Hematopoietic multipotent progenitor cell treated with erythropoietin and hydrocortisone succinate and interleukin-3 and kit ligand, for 4 days (in vitro differentiated cells): ENCODE measurements at regions not wholly inside any gene's neighbourhood (a gene's known extent, or its start where the extent isn't known, plus 50 kb on each side); places are given as distances from the start of the nearest gene placed in this dataset.

Source experiments
- DNase-seq: peaks from one replicate; pipeline ENCODE4 v3.0.0-alpha.2; 2015

GRCh38 chr1:4046836-4047461 lies 146.9 kb upstream of the C1orf174 start:
- DNase-seq, result no peak

GRCh38 chr1:4047666-4048065 lies 147.6 kb upstream of the C1orf174 start:
- DNase-seq, result no peak

- no peak for DNase-seq
Measured at GRCh38 chr1:4048076-4048475, 148.0 kb upstream of the C1orf174 start.

- DNase-seq, result no peak
Measured at GRCh38 chr1:4048921-4049320, 148.8 kb upstream of the C1orf174 start.

DNA sequence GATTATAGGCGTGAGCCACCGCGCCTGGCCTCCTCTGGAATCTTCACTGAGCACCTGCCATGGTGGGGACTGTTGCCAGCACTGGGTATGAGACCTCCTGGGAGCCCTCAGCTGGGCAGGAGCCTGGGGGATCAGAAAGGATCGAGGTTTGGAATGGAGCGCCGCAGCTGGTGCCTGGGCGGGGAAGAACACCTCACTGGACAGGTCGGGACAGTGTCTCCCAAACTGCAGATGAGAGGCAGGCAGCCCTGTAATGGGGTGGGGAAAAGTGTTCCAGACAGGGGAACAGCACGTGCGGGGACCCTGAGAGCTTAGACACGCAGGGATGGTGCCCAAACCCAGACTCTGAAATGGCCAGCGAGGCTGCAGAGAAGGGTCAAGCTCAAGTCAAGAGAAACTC lies 150.9 kb upstream of the C1orf174 start:
- no peak for DNase-seq

DNA sequence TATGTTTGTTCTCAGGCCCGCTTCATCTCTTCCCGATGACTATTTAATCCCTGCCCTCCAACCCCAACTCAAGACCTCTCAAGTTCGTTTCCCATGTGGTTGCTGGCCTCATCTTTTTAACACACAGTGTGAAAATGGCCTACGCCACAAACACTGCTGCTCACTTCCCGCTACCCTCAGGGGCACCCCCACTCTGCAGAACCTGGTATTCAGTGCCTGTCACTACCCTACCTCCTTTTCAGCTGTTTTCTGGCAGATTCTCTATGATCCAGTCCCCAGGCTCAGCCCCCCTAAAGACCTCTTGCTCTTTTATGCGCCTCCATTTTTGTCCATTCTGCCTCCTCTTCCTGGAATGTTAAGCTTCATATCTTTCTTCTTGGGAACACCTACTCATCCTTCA lies 152.6 kb upstream of the C1orf174 start:
- no peak for DNase-seq

- DNase-seq, result no peak
Measured at GRCh38 chr1:4053160-4053748, 153.2 kb upstream of the C1orf174 start.

DNA sequence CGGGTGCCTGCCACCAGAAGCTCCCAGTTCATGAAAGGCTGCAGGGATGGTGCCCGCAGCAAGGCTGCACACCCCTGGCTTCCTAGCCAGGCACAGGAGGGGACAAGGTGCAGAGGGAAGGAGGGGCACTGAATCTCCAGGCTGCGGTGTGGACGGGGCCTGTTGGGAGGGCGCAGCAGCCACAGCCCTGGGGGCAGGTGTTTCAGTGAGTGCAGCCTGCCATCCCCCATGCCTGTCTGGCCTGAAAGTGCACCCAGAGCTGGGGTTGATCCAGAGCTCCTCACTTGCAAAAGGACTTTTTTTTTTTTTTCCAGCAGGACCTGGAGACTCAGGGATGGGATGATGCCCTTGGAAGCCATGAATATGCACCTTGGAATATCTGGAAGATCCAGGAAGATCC lies 153.7 kb upstream of the C1orf174 start:
- DNase-seq, result no peak

GRCh38 chr1:4055294-4055967 lies 155.4 kb upstream of the C1orf174 start:
- DNase-seq, result no peak

DNA sequence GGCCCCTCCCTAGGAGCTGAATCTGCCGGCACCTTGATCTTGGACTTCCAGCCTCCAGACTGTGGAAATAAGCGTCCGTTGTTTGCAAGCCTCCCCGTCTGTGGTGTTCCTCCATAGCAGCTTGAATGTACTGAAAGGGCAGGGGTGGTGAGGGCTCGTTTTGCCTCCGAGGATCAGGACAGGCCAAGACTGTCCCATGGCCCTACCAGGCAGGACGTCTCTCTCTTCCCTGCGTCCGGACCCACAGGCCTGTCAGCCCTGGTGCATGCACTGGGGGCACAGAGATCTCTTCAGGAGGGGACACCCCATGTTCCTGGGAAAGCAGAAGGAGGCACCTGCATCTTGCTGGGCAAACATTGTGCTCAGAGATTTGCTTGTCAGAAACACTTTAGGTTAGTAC lies 156.3 kb upstream of the C1orf174 start:
- no peak for DNase-seq

- DNase-seq, result no peak
Measured at GRCh38 chr1:4056989-4057388, 156.9 kb upstream of the C1orf174 start.

DNA sequence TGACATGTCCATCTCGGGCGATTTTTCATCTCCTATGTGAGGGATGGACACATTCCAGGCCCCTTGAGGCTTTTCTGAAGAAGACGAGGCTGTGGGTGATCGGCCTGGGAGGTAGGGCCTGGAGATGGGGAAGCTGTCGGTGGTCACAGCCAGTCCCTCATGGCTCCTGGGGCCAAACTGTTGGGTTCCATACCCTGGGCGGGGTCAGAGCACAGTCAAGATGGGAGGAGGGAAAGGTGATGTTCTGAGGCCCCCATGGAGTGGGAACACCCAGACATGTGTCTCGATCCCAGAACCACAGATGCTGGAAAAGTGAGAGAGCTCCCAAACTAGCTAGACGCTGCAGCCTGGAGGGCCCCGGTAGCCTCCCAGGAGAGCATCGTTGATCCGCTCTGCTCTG lies 157.5 kb upstream of the C1orf174 start:
- DNase-seq, result no peak

- DNase-seq, result no peak
Measured at GRCh38 chr1:4058122-4058521, 158.1 kb upstream of the C1orf174 start.

- no peak for DNase-seq
Measured at GRCh38 chr1:4058706-4059105, 158.6 kb upstream of the C1orf174 start.

- DNase-seq, result no peak
Measured at GRCh38 chr1:4059270-4059669, 159.2 kb upstream of the C1orf174 start.

- DNase-seq, result no peak
Measured at GRCh38 chr1:4060850-4061249, 160.8 kb upstream of the C1orf174 start.

DNA sequence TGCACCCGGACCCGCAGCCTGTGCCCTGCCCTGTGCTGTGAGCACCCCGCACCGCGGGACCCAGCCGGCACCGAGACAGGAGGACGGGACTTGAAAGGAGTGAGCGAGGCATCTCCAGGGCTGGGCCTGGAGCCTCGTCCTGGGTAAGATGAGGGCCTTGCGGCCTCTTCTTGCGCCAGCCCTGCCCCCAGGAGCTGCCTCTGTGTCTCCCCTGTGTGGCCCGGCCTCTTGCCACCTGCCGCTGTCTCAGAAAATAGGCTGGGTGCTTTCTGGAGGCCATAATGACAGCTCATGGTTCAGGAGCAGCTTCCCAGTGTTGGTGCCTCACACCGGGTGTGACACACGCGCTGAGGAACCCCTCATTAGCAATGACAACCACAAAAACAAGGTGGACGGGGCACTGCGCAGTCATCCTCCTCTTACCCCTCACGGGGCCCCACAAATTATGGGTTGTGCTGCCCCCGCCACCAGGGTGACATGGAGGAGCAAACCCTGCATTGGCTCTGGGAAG lies 161.5 kb upstream of the C1orf174 start:
- no peak for DNase-seq

DNA sequence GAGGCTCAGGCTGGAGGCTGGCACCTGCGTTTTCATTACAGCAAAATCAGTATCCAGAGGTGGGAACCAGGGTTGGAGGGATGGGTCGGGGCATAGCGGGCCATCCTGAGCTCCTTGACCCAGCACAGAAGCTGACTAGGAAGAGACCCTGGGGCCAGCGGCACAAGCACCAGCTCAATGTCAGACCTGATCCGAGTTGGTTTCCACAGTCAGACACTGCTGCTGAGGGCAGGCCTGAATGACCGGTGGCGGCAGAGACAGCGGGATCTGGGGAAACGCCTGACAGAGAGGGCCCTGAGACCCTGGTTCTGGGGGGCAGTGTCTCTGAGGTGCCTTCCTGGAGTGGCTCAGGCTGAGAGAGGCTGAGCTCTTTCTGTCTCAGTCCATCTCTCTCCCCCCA lies 162.0 kb upstream of the C1orf174 start:
- no peak for DNase-seq

- DNase-seq, result no peak
Measured at GRCh38 chr1:4062560-4062959, 162.5 kb upstream of the C1orf174 start.

GRCh38 chr1:4062992-4063391 lies 162.9 kb upstream of the C1orf174 start:
- no peak for DNase-seq

- DNase-seq, result no peak
Measured at GRCh38 chr1:4063516-4063915, 163.4 kb upstream of the C1orf174 start.

GRCh38 chr1:4064150-4064889 lies 164.2 kb upstream of the C1orf174 start:
- DNase-seq, result no peak

- no peak for DNase-seq
Measured at GRCh38 chr1:4066860-4067599, 167.0 kb upstream of the C1orf174 start.
